OCI-LY1 (cell line): ENCODE measurements at regions not wholly inside any gene's neighbourhood (a gene's known extent, or its start where the extent isn't known, plus 50 kb on each side); places are given as distances from the start of the nearest gene placed in this dataset.

ENCODE experiments used
- H2AFZ ChIP-seq: fragments of 200-600 bp; sonication (generic), shearing (Covaris generic); 2 replicates; pipeline ENCODE4 v1.6.0; 2014; ENCODE audit warnings: antibody characterized with exemption, mild to moderate bottlenecking, low read length
- H3F3A ChIP-seq: fragments of 200-600 bp; sonication (generic), shearing (Covaris generic); 2 replicates; pipeline ENCODE4 v1.6.0; 2014; ENCODE audit warnings: mild to moderate bottlenecking, antibody characterized with exemption, low read length, moderate library complexity; ENCODE audit not compliant: insufficient read depth
- H3K27ac ChIP-seq: fragments of 200-600 bp; sonication (generic); 2 replicates; pipeline ENCODE4 v1.5.1; 2014; ENCODE audit warnings: low read length, mixed run types, mild to moderate bottlenecking, low read depth; ENCODE audit not compliant: poor library complexity, severe bottlenecking
- H3K27me3 ChIP-seq: fragments of 200-600 bp; sonication (generic); 2 replicates; pipeline ENCODE4 v1.6.0; 2014; ENCODE audit warnings: antibody characterized with exemption, mild to moderate bottlenecking, low read length, moderate library complexity; ENCODE audit not compliant: insufficient read depth
- H3K36me3 ChIP-seq: fragments of 200-600 bp; sonication (generic); 2 replicates; pipeline ENCODE4 v1.6.1; 2014; ENCODE audit warnings: mild to moderate bottlenecking, antibody characterized with exemption, low read length, moderate library complexity, mixed read lengths; ENCODE audit not compliant: insufficient read depth
- H3K4me1 ChIP-seq: fragments of 200-600 bp; sonication (generic); 2 replicates; pipeline ENCODE4 v1.5.1; 2014; ENCODE audit warnings: mild to moderate bottlenecking, low read length, moderate library complexity; ENCODE audit not compliant: insufficient read depth, severe bottlenecking
- H3K4me2 ChIP-seq: fragments of 200-600 bp; sonication (generic), shearing (Covaris generic); 2 replicates; pipeline ENCODE4 v1.6.1; 2014; ENCODE audit warnings: low read length
- H3K4me3 ChIP-seq: fragments of 200-600 bp; sonication (generic); 2 replicates; pipeline ENCODE4 v1.5.1; 2014; ENCODE audit warnings: low read length, low read depth, mild to moderate bottlenecking, mixed read lengths; ENCODE audit not compliant: poor library complexity, severe bottlenecking
- H3K79me2 ChIP-seq: fragments of 200-600 bp; shearing (Covaris generic); 2 replicates; pipeline ENCODE4 v1.6.1; 2016; ENCODE audit warnings: mixed run types, low read length, mixed read lengths; ENCODE audit not compliant: insufficient read depth
- H3K9ac ChIP-seq: fragments of 200-600 bp; sonication (generic), shearing (Covaris generic); 2 replicates; pipeline ENCODE4 v1.6.1; 2014; ENCODE audit warnings: mild to moderate bottlenecking, low read length, mixed read lengths
- H3K9me2 ChIP-seq: fragments of 200-600 bp; sonication (generic), shearing (Covaris generic); 2 replicates; pipeline ENCODE4 v1.6.1; 2014; ENCODE audit warnings: low read depth, mild to moderate bottlenecking, low read length, mixed read lengths
- H3K9me3 ChIP-seq: fragments of 200-600 bp; shearing (Covaris generic); 2 replicates; pipeline ENCODE4 v1.6.1; 2014; ENCODE audit warnings: low read length, mixed read lengths
- H4K20me1 ChIP-seq: fragments of 200-600 bp; sonication (generic), shearing (Covaris generic); 2 replicates; pipeline ENCODE4 v1.6.0; 2016; ENCODE audit warnings: mild to moderate bottlenecking, low read length; ENCODE audit not compliant: insufficient read depth
- CTCF ChIP-seq: fragments of 200-600 bp; sonication (generic), shearing (Covaris generic); IDR thresholded peaks from 2 replicates; pipeline ENCODE4 v1.5.1; 2017; ENCODE audit warnings: mild to moderate bottlenecking, antibody characterized with exemption, low read length, moderate library complexity, mixed read lengths
- EZH2 ChIP-seq: fragments of 200-600 bp; sonication (generic), shearing (Covaris generic); IDR thresholded peaks from 2 replicates; pipeline ENCODE4 v1.8.0; 2017; ENCODE audit warnings: borderline replicate concordance, mixed run types, mild to moderate bottlenecking, antibody characterized with exemption, low read length, moderate library complexity, mixed read lengths

- H3K27ac ChIP-seq = no peak overlapping the region
- H4K20me1 ChIP-seq = no peaks in the 10 kb centered on the region
- H3K4me1 ChIP-seq = no peaks in the 10 kb centered on the region
- H3K4me3 ChIP-seq = no peak overlapping the region
- no peak overlapping the region for H3K4me2 ChIP-seq
- H3K9ac ChIP-seq = no peak overlapping the region
- H3K79me2 ChIP-seq = no peaks in the 10 kb centered on the region
- H3F3A ChIP-seq = no peaks in the 10 kb centered on the region
- H3K27me3 ChIP-seq = no peaks in the 10 kb centered on the region
- no peak overlapping the region for H2AFZ ChIP-seq
- H3K9me2 ChIP-seq = no peaks in the 10 kb centered on the region
- no peaks in the 10 kb centered on the region for H3K36me3 ChIP-seq
- no peaks in the 10 kb centered on the region for H3K9me3 ChIP-seq
- TF ChIP-seq EZH2 = no peak
- no peak for TF ChIP-seq CTCF
Measured at GRCh38 chr18:73407506-73407905, 539.7 kb upstream of the NETO1 start.

GRCh38 chr18:73384246-73384645, 516.5 kb upstream of the NETO1 start:
- Histone ChIP-seq H2AFZ (no peak overlapping the region), H3K9me2 (no peaks in the 10 kb centered on the region), H3K27ac (no peak overlapping the region), H3F3A (no peaks in the 10 kb centered on the region), H3K9me3 (no peaks in the 10 kb centered on the region), H3K79me2 (no peaks in the 10 kb centered on the region), H3K4me3 (no peak overlapping the region), H3K27me3 (no peaks in the 10 kb centered on the region), H3K36me3 (no peaks in the 10 kb centered on the region), H3K4me2 (no peak overlapping the region), H4K20me1 (no peaks in the 10 kb centered on the region), H3K4me1 (no peaks in the 10 kb centered on the region), H3K9ac (no peak overlapping the region)
- no peak for TF ChIP-seq EZH2
- TF ChIP-seq CTCF = no peak

- no peaks in the 10 kb centered on the region for H3K79me2 ChIP-seq
- H3K4me1 ChIP-seq = no peaks in the 10 kb centered on the region
- no peak overlapping the region for H3K4me3 ChIP-seq
- no peak overlapping the region for H3K4me2 ChIP-seq
- H3K9me2 ChIP-seq = no peaks in the 10 kb centered on the region
- no peak overlapping the region for H3K9ac ChIP-seq
- H3K9me3 ChIP-seq = no peaks in the 10 kb centered on the region
- no peaks in the 10 kb centered on the region for H3K27me3 ChIP-seq
- H3F3A ChIP-seq = no peaks in the 10 kb centered on the region
- H2AFZ ChIP-seq = no peak overlapping the region
- H4K20me1 ChIP-seq = no peaks in the 10 kb centered on the region
- H3K27ac ChIP-seq = no peak overlapping the region
- H3K36me3 ChIP-seq = no peaks in the 10 kb centered on the region
- TF ChIP-seq CTCF (no peak), EZH2 (no peak)
Measured at GRCh38 chr18:73381699-73382036, 513.9 kb upstream of the NETO1 start.
